ENCODE measurements at regions not wholly inside any gene's neighbourhood (a gene's known extent, or its start where the extent isn't known, plus 50 kb on each side); places are given as distances from the start of the nearest gene placed in this dataset.
"Not testable (repeated sequence)": the region's sequence is repeated elsewhere in the genome, so short reads cannot be mapped to it uniquely, and the experiment has no call there.

- DNase-seq (ENCODE audit: insufficient read length, low spot score) (no peak), FAIRE-seq (no peak)
- no peak for TF ChIP-seq CTCF (IDR thresholded peaks at IDR 0.05; ENCODE audit: insufficient read depth, missing control alignments)
Observed at GRCh38 chr22:47497666-47498065, 735.2 kb downstream of the TBC1D22A start.

- FAIRE-seq (no peak), DNase-seq (ENCODE audit: insufficient read length, low spot score) (no peak)
- TF ChIP-seq CTCF (IDR thresholded peaks at IDR 0.05; ENCODE audit: insufficient read depth, missing control alignments): no peak
Observed at GRCh38 chr22:47495110-47495509, 732.7 kb downstream of the TBC1D22A start.

GRCh38 chr22:47488131-47488530, 725.7 kb downstream of the TBC1D22A start:
- FAIRE-seq; DNase-seq (ENCODE audit: insufficient read length, low spot score): not testable (repeated sequence)

GRCh38 chr22:47486569-47487312, 724.3 kb downstream of the TBC1D22A start:
- TF ChIP-seq CTCF (IDR thresholded peaks at IDR 0.05; ENCODE audit: insufficient read depth, missing control alignments): no peak
- no peak for DNase-seq (ENCODE audit: insufficient read length, low spot score)
- FAIRE-seq: no peak

GRCh38 chr22:47484960-47485569, 722.6 kb downstream of the TBC1D22A start:
- DNase-seq (ENCODE audit: insufficient read length, low spot score) (no peak), FAIRE-seq (no peak)
- TF ChIP-seq CTCF (IDR thresholded peaks at IDR 0.05; ENCODE audit: insufficient read depth, missing control alignments): no peak

- no peak for DNase-seq (ENCODE audit: insufficient read length, low spot score)
- TF ChIP-seq CTCF (IDR thresholded peaks at IDR 0.05; ENCODE audit: insufficient read depth, missing control alignments): no peak
- FAIRE-seq: no peak
Observed at GRCh38 chr22:47476231-47476630, 713.8 kb downstream of the TBC1D22A start.

- DNase-seq (ENCODE audit: insufficient read length, low spot score) (no peak), FAIRE-seq (no peak)
- TF ChIP-seq CTCF (IDR thresholded peaks at IDR 0.05; ENCODE audit: insufficient read depth, missing control alignments): no peak
Observed at GRCh38 chr22:47474895-47475294, 712.4 kb downstream of the TBC1D22A start.

All from D721Med (cell line).